ENCODE measurements at regions not wholly inside any gene's neighbourhood (a gene's known extent, or its start where the extent isn't known, plus 50 kb on each side); places are given as distances from the start of the nearest gene placed in this dataset.

DNA sequence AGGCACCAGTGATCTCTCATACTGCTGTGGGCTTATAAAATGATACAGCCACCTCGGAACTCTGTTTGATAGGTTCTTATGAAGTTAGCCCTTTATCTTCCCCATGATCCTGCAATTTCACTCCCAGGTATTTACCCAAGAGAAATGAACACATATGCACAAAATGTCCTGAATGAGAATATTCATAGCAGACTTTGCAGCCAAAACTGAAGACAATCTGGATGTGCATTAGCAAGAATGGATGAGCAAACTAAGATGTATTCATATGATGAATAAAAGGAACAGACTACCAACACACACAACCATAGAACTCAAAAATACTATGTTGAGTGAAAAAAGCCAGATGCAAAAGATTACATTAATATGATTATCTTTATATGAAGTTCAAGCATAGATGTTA is 66.7 kb downstream of the KCNA5 start:
- TF ChIP-seq CTCF (IDR thresholded peaks at IDR 0.05) = no peak

GRCh38 chr12:5114436-5114835 is 70.8 kb downstream of the KCNA5 start:
- no peak for TF ChIP-seq CTCF (IDR thresholded peaks at IDR 0.05)

GRCh38 chr12:5123921-5124320 is 80.2 kb downstream of the KCNA5 start:
- no peak for TF ChIP-seq CTCF (IDR thresholded peaks at IDR 0.05)

GRCh38 chr12:5124401-5124800 is 80.7 kb downstream of the KCNA5 start:
- TF ChIP-seq CTCF (IDR thresholded peaks at IDR 0.05) = no peak

DNA sequence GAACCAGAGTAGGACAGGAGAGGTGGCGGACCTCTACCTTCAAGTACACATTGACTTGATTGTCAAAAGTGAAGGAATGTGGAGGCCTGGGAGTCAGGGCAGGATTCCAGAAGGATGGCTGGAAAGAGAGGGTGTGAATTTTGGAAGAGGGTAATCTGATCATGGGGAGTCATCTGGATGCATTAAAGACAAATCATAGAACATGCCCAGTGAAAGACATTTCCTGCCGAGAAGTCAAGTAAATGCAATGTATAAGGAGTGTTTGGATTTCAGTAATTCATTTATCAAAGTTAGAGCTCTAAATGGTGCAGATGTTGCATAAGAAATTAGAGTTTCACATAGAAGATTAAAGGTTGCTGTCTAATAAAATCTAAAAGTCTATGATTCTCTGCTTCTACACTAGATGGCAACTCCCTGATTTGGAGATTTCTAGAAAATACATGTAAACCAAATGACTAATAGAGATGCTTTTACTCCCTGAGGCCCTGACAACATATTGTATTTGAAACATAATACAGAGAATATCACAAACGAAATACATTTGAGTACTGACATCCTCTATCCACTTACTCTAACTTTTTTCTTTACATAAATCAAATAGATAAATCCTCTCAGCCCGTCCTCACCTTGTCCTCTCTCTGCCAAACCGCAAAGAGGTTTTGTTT is 91.3 kb downstream of the KCNA5 start:
- TF ChIP-seq CTCF (IDR thresholded peaks at IDR 0.05) = no peak

DNA sequence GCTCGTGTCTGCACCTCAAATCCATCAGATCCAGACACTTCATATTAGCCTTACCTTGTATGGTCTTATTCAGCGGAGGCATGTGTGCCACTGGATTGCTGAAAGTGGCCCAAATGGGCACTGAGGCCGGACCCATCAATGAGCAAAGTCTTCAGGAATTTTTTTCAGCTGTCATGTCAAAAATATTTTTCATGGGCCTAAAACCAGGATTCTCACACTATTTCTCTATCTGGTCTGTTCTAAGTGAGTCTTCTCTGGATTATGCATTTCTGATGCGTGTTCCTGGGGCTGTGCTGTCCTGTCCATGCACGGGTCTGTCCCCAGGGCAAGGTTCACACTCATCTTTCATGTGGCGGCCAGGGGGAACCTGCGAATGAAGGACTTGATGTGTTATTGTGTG is 94.6 kb downstream of the KCNA5 start:
- no peak for TF ChIP-seq CTCF (IDR thresholded peaks at IDR 0.05)

- no peak for TF ChIP-seq CTCF (IDR thresholded peaks at IDR 0.05)
These were observed 95.2 kb downstream of the KCNA5 start for GRCh38 chr12:5138845-5139244.

- TF ChIP-seq CTCF (IDR thresholded peaks at IDR 0.05) = no peak
These were observed 96.1 kb downstream of the KCNA5 start for GRCh38 chr12:5139751-5140150.
